ENCODE measurements at regions not wholly inside any gene's neighbourhood (a gene's known extent, or its start where the extent isn't known, plus 50 kb on each side); places are given as distances from the start of the nearest gene placed in this dataset.

DNA sequence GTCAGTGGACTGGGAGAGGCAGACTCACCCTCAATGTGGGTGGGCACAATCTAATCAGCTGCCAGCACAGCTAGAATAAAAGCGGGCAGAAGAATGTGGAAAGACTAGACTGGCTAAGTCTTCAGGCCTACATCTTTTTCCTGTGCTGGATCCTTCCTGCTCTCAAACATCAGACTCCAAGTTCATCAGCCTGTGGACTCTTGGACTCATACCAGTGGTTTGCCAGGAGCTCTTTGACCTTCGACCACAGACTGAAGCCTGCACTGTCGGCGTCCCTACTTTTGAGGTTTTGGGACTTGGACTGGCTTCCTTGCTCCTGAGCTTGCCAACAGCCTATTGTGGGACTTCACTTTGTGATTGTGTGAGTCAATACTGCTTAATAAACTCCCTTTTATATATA lies 68.0 kb downstream of the CNTN3 start:
- no peaks in the 10 kb centered on the region for H3K36me3 Mint-ChIP-seq (ENCODE audit: unreplicated experiment)
- no peak for TF ChIP-seq CTCF (IDR thresholded peaks at IDR 0.05; ENCODE audit: partially characterized antibody, unreplicated experiment)
- no peaks in the 10 kb centered on the region for H3K4me1 Mint-ChIP-seq (ENCODE audit: low read depth, unreplicated experiment)
- no peak overlapping the region for H3K27ac Mint-ChIP-seq (ENCODE audit: unreplicated experiment)
- H3K4me3 Mint-ChIP-seq (ENCODE audit: unreplicated experiment) = no peak overlapping the region
- no peaks in the 10 kb centered on the region for H3K9me3 Mint-ChIP-seq (ENCODE audit: unreplicated experiment)
- DNase-seq = no peak
- H3K27me3 Mint-ChIP-seq (ENCODE audit: unreplicated experiment) = no peaks in the 10 kb centered on the region

- no peaks in the 10 kb centered on the region for H3K9me3 Mint-ChIP-seq (ENCODE audit: unreplicated experiment)
- H3K4me1 Mint-ChIP-seq (ENCODE audit: low read depth, unreplicated experiment) = no peaks in the 10 kb centered on the region
- no peak overlapping the region for H3K4me3 Mint-ChIP-seq (ENCODE audit: unreplicated experiment)
- DNase-seq = no peak
- no peak overlapping the region for H3K27ac Mint-ChIP-seq (ENCODE audit: unreplicated experiment)
- H3K27me3 Mint-ChIP-seq (ENCODE audit: unreplicated experiment) = no peaks in the 10 kb centered on the region
- H3K36me3 Mint-ChIP-seq (ENCODE audit: unreplicated experiment) = no peaks in the 10 kb centered on the region
- TF ChIP-seq CTCF (IDR thresholded peaks at IDR 0.05; ENCODE audit: partially characterized antibody, unreplicated experiment) = no peak
These were observed 72.0 kb downstream of the CNTN3 start for GRCh38 chr3:74542441-74542840.

DNA sequence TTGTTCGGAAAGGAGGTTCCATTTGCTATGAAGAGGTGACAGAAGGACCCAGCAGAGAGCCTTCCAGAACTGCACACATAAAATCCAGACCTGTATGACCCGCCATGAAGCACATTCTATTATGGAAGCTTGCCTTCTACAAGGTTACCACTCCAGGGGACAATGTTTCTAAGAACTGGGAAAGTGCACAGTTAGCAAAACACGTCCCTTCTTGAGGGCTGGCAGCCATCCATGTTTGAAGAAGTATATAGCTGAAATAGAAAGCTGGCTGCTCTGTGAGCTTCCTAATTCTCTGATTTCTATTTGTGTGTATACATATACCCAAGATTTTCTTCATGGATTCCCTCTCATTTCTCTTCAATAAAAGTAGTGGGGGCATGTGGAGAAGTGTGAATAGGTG lies 74.6 kb downstream of the CNTN3 start:
- Mint-ChIP-seq H3K27ac (ENCODE audit: unreplicated experiment) (no peak overlapping the region), H3K4me1 (ENCODE audit: low read depth, unreplicated experiment) (no peaks in the 10 kb centered on the region), H3K27me3 (ENCODE audit: unreplicated experiment) (no peaks in the 10 kb centered on the region), H3K36me3 (ENCODE audit: unreplicated experiment) (no peaks in the 10 kb centered on the region), H3K4me3 (ENCODE audit: unreplicated experiment) (no peak overlapping the region), H3K9me3 (ENCODE audit: unreplicated experiment) (no peaks in the 10 kb centered on the region)
- no peak for DNase-seq
- no peak for TF ChIP-seq CTCF (IDR thresholded peaks at IDR 0.05; ENCODE audit: partially characterized antibody, unreplicated experiment)

- Mint-ChIP-seq H3K4me3 (ENCODE audit: unreplicated experiment) (no peak overlapping the region), H3K36me3 (ENCODE audit: unreplicated experiment) (no peaks in the 10 kb centered on the region), H3K27ac (ENCODE audit: unreplicated experiment) (no peak overlapping the region), H3K27me3 (ENCODE audit: unreplicated experiment) (no peaks in the 10 kb centered on the region), H3K4me1 (ENCODE audit: low read depth, unreplicated experiment) (no peaks in the 10 kb centered on the region), H3K9me3 (ENCODE audit: unreplicated experiment) (no peaks in the 10 kb centered on the region)
- no peak for DNase-seq
- no peak for TF ChIP-seq CTCF (IDR thresholded peaks at IDR 0.05; ENCODE audit: partially characterized antibody, unreplicated experiment)
These were observed 75.8 kb downstream of the CNTN3 start for GRCh38 chr3:74538669-74539068.

GRCh38 chr3:74537857-74538256 lies 76.6 kb downstream of the CNTN3 start:
- Mint-ChIP-seq H3K4me3 (ENCODE audit: unreplicated experiment) (no peak overlapping the region), H3K27ac (ENCODE audit: unreplicated experiment) (no peak overlapping the region), H3K36me3 (ENCODE audit: unreplicated experiment) (no peaks in the 10 kb centered on the region), H3K4me1 (ENCODE audit: low read depth, unreplicated experiment) (no peaks in the 10 kb centered on the region), H3K9me3 (ENCODE audit: unreplicated experiment) (no peaks in the 10 kb centered on the region), H3K27me3 (ENCODE audit: unreplicated experiment) (no peaks in the 10 kb centered on the region)
- no peak for TF ChIP-seq CTCF (IDR thresholded peaks at IDR 0.05; ENCODE audit: partially characterized antibody, unreplicated experiment)
- DNase-seq = no peak
